Vagina (tissue), 2 donors: ENCODE measurements at regions not wholly inside any gene's neighbourhood (a gene's known extent, or its start where the extent isn't known, plus 50 kb on each side); places are given as distances from the start of the nearest gene placed in this dataset.
"Not testable (repeated sequence)": the region's sequence is repeated elsewhere in the genome, so short reads cannot be mapped to it uniquely, and the experiment has no call there.

ENCODE experiments used
- CTCF ChIP-seq, 3 experiments: fragments of 450-650 bp in 2 of 3; fragments of 200-600 bp in 1 of 3; sonication (generic) in 1 of 3; IDR thresholded peaks; one replicate each; pipeline ENCODE4 v1.5.1; 2017 to 2019; ENCODE audit warnings: antibody characterized with exemption in 3 of 3, mild to moderate bottlenecking in 2 of 3, moderate library complexity in 2 of 3
- POLR2A ChIP-seq, 2 donors: fragments of 450-650 bp; IDR thresholded peaks; one replicate each; pipeline ENCODE4 v1.6.1; 2017; ENCODE audit warnings: antibody characterized with exemption in 2 of 2, mild to moderate bottlenecking in 2 of 2, moderate library complexity in 2 of 2
- POLR2AphosphoS5 ChIP-seq, 2 donors: sonication (generic); formaldehyde crosslinking; IDR thresholded peaks; one replicate each; pipeline ENCODE4 v1.9.0; 2017; ENCODE audit warnings: antibody characterized with exemption in 2 of 2, mild to moderate bottlenecking in 2 of 2, low read depth in 1 of 2; ENCODE audit not compliant: insufficient read depth in 1 of 2

GRCh38 chr5:176117699-176118238 is 120.5 kb upstream of the SIMC1 start:
- TF ChIP-seq CTCF (IDR thresholded peaks at IDR 0.05); POLR2A (IDR thresholded peaks at IDR 0.05); POLR2AphosphoS5 (IDR thresholded peaks at IDR 0.05; ENCODE audit: insufficient read depth in 1 of 2, low read depth in 1 of 2): not testable (repeated sequence)
